HG02759 (cell line): ENCODE measurements at regions not wholly inside any gene's neighbourhood (a gene's known extent, or its start where the extent isn't known, plus 50 kb on each side); places are given as distances from the start of the nearest gene placed in this dataset.

Experiments used
- ATAC-seq: cut with Tn5 transposase; IDR thresholded peaks from one replicate; pipeline ENCODE4 v1.9.1; 2021; ENCODE audit warnings: mild to moderate bottlenecking, moderate library complexity; ENCODE audit not compliant: unreplicated experiment

DNA sequence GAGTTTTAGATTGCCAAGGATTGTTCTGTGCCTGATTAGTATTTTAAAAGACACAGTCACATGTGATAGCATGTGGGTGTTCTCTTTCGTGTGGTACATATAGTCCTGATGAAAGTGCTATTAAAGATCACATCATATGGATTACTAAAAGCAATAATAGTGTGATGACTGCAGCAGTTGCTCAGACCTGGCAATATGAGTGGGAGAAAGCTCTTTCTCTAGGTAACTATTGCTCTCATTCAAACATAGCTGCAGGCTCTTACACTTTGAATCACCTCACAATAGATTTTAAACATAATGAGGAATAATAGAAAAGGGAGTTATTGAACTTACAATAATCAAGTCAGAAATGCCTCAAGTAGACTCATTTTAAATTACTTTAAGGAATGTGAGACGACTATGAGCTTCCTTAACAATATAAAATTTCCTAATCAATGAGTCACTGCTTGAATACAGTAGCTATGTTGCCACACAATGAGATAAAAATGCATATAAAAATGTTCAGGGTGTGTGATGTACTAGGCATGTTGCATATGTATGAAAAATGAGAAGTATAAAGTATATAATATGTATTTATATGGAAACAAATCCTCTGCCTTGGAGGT, 452.1 kb downstream of the TMX3 start:
- ATAC-seq, result no peak

DNA sequence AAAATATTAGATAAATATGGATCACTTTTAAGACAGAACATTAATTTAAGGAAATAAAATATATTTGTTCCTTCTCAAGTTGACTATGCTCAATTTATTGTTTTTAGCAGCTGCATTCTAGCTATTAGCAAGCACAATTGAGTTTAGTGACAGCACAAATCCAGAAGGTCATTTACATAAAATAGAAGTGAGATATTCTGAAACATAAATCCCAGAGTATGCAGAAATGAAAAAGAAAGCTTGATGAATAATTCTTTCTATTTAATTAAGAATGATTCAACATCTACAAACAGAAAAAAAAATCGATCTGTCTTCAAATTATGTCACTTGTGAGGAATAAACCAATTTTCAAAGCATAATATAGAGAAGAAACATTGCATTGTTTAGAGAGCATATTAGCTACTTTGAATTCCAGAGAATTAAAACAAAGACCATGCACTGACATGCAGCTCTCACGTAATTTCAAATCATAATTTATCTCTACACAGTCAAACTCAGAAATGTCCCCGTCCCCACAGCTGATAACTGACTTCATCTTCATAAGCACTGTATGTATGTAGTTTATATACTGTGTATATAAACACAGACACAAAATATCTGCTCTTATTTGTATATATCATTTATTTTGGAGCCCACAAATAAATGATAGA, 458.4 kb downstream of the TMX3 start:
- ATAC-seq, result no peak

DNA sequence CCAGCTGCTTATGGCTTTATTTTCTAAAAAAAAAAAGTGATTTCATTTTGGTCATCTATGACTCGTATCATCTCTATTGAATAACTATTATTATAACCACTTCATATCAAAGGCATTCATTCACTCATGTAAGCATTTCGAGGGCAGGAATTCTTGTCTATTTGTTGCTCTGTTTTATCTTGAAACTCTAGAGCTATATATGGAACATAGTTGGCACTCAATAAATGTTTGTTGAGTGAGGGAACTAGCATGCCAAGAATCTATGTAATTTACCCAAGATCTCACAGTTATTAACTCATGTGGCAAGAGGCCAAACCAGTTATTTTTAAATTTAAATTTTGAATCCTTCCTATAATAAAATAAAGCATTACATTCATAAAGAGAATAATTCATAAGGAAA, 470.1 kb downstream of the TMX3 start:
- ATAC-seq, result no peak

- no peak for ATAC-seq
Observed at GRCh38 chr18:68241881-68242280, 473.0 kb downstream of the TMX3 start.

GRCh38 chr18:68234676-68235075, 480.2 kb downstream of the TMX3 start:
- ATAC-seq, result no peak

GRCh38 chr18:68234131-68234530, 480.8 kb downstream of the TMX3 start:
- ATAC-seq, result no peak

GRCh38 chr18:68233018-68233417, 481.9 kb downstream of the TMX3 start:
- no peak for ATAC-seq

DNA sequence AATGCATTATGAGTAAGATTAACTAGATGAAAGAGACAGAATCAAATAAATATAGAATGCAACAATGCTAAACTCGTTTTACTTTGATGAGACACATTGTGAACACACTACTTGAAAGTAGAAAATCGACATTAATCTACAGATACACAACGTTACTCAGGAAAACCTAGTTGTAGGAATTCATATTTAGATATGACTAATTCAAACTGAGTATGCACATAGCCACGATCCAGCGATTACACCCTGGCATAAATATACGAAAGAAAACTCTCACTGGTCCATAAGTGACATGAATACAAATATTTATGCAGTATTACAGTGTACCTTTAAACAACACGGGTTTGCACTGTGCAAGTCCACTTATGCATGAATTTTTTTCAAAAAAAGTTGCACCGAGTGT, 485.6 kb downstream of the TMX3 start:
- no peak for ATAC-seq

GRCh38 chr18:68221111-68221724, 493.7 kb downstream of the TMX3 start:
- ATAC-seq, result no peak

- no peak for ATAC-seq
Observed at GRCh38 chr18:68220458-68220857, 494.4 kb downstream of the TMX3 start.

DNA sequence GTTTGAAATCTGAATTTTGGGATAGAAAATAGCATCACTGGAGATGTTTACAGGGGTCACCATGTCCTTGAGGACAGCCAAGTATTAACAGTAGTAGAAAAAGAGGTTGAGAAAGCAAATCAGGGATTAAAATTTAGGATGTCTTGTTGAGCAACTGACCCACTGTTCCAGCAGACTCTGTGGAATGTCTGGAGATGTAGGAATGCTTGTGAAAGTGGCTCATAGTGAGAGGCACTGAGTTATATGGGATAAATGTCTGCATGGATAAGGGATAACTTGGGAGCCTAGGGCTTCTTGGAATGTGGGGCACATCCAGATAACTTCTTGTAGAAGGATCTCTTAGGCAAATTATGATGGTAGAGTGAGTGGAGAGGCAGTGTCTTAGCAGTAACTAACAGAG, 495.0 kb downstream of the TMX3 start:
- ATAC-seq, result no peak

- ATAC-seq, result no peak
Observed at GRCh38 chr18:68219274-68219673, 495.6 kb downstream of the TMX3 start.

DNA sequence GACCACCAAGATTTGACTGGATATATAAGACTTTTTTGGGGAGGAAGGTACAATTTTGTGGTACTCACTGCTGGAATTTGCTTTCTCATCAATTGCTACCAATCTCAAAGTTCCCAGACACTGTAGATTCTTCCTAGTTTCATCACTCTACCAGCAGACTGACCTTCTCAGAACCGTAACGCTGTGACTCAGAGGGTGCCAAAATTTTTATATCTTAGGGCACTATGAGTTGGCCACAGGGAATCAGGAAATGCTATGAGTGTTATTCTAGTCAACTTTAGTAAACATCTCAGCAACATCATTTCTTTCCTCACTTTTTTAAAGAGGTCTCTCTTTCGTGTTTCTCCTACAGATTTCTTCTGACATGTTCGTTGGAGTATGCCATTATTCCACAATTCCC, 499.0 kb downstream of the TMX3 start:
- no peak for ATAC-seq

DNA sequence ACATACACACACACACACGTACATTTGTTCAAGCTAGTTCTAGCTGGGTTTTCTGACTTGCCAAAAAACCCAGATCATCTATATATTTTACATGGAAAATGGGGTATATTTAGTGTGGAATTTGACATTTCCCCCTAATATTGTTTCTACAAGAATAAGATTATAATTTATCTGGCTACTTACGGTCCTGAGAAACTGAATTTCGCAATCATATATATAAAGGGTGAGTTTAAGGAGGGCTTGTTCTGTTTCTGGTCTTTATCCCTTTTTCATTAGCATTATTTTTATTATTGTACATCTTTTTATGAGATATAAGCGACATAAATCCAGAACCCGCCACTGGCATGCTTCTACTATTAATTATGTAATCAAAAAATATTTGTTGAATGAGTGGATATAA, 528.9 kb downstream of the TMX3 start:
- ATAC-seq, result no peak

DNA sequence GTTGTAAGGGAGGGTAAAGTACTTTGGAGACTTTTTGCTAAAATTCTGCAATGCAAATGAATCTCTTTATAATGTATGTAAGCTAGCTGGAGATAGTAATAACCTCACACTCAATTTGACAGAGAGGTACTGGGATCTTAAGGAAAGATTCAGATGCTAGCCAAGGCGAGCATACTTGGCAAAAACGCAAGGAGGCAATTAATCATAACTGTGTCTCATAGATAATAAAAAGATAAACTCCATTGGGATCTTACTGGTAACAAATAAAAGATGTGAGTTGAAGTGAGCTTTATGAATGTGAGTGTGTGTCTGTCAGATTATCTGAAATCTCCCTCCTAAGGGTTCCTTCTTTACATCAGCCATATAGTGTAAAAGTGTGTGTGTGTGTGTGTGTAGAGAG, 533.0 kb downstream of the TMX3 start:
- ATAC-seq, result no peak

DNA sequence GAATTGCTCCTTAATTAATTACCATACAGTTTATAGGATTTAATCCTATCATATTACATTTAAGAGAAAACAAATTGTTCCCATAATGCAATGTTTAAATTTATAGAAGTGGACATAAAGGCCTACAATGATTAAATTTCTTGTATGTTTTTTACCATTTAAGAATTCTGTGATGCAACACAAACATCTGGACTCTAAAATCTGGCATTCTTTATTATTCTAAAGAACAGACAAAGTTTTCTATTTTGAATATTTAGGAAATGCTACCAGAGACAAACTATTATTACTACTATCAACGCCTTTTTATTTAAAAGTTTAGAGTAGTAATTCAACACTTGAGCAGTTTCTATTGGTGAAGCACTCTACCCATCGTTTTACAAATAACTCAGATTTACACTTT, 535.1 kb downstream of the TMX3 start:
- ATAC-seq, result no peak

- ATAC-seq, result no peak
Observed at GRCh38 chr18:68178921-68179320, 536.0 kb downstream of the TMX3 start.

DNA sequence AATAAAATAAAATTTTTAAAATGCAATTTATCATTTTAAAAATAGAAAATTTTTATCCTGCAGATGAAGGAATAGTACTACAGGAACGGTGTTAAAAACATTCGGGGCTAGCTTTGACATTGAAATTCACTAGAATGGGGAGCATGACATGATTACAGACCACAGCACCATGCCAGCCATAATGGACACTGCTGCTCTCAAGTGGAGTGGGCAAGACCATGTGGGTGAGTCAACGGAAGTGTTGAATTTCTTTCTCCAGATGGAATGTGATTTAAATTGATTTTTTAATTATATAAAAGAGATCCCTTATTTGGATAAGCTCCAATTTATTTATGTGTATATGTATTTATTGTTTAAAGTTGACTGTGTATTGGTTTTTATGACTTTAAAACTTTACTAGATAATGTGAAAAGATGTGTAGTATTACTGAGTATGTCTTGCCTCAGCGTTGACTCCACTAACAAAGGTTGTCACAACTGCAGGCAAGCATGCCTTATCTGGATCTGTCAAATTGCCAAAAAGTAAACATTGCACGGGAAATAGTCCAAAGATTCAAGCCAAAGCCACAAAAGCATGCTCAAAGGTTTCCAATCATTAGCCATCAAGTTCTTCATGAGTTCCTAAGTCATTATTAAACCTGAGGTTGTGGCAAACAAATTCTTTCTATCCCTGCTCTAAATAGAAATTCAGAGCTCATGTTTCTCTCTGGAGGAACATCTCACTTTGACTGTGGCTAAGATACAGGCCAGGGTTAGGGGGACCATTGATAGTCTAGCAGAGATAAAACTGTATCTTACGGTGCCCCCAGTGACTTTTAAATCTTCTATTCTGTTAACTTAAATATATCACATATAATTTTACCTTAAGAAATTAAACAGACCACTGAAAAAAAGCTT, 536.9 kb downstream of the TMX3 start:
- ATAC-seq, result no peak

- ATAC-seq, result no peak
Observed at GRCh38 chr18:68176901-68177300, 538.0 kb downstream of the TMX3 start.

- no peak for ATAC-seq
Observed at GRCh38 chr18:68172842-68173549, 541.9 kb downstream of the TMX3 start.

DNA sequence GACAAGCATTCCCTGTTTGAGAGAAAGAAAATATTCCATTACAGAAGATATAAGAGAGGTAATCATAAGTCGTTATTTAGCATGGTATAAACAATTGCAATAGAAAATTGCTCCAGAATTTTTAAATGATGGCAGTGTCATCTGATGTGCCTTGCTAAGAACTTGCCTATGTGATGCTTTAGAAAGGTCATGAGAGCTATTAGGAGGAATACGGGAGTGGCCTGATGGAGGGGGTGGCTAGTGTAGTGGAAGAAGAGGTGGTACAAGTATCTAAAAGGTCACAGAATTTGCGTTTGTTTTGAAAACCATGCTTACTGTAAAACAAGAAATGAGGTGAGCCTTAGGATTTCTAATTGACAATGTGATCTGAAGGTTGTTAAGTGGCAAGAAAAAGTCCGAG, 550.0 kb downstream of the TMX3 start:
- no peak for ATAC-seq
